Glomerular visceral epithelial cell (primary cell): ENCODE measurements at regions not wholly inside any gene's neighbourhood (a gene's known extent, or its start where the extent isn't known, plus 50 kb on each side); places are given as distances from the start of the nearest gene placed in this dataset.
"Not testable (repeated sequence)": the region's sequence is repeated elsewhere in the genome, so short reads cannot be mapped to it uniquely, and the experiment has no call there.

Source experiments
- DNase-seq: peaks from one replicate; pipeline ENCODE4 v3.0.0-alpha.2; 2016; ENCODE audit errors: extremely low spot score

GRCh38 chr21:5065240-5066211, 5455.9 kb upstream of the TPTE start:
- DNase-seq, result not testable (repeated sequence)

GRCh38 chr21:5066682-5067251, 5454.6 kb upstream of the TPTE start:
- DNase-seq, result not testable (repeated sequence)

- DNase-seq, result not testable (repeated sequence)
Observed at GRCh38 chr21:5067326-5068048, 5453.9 kb upstream of the TPTE start.

GRCh38 chr21:5068649-5069048, 5452.7 kb upstream of the TPTE start:
- not testable (repeated sequence) for DNase-seq

- DNase-seq, result not testable (repeated sequence)
Observed at GRCh38 chr21:5071180-5071579, 5450.2 kb upstream of the TPTE start.

GRCh38 chr21:5076854-5077253, 5444.5 kb upstream of the TPTE start:
- DNase-seq, result not testable (repeated sequence)

GRCh38 chr21:5079361-5079760, 5442.0 kb upstream of the TPTE start:
- not testable (repeated sequence) for DNase-seq

GRCh38 chr21:5080015-5080414, 5441.4 kb upstream of the TPTE start:
- not testable (repeated sequence) for DNase-seq

GRCh38 chr21:5084246-5084645, 5437.1 kb upstream of the TPTE start:
- not testable (repeated sequence) for DNase-seq

GRCh38 chr21:5085456-5085855, 5435.9 kb upstream of the TPTE start:
- DNase-seq, result not testable (repeated sequence)

GRCh38 chr21:5086416-5086815, 5435.0 kb upstream of the TPTE start:
- not testable (repeated sequence) for DNase-seq

- DNase-seq, result not testable (repeated sequence)
Observed at GRCh38 chr21:5088820-5089219, 5432.6 kb upstream of the TPTE start.

GRCh38 chr21:5089399-5090089, 5431.8 kb upstream of the TPTE start:
- DNase-seq, result not testable (repeated sequence)

- not testable (repeated sequence) for DNase-seq
Observed at GRCh38 chr21:5090132-5091079, 5431.0 kb upstream of the TPTE start.

- DNase-seq, result not testable (repeated sequence)
Observed at GRCh38 chr21:5091274-5091673, 5430.1 kb upstream of the TPTE start.

- not testable (repeated sequence) for DNase-seq
Observed at GRCh38 chr21:5095628-5096027, 5425.8 kb upstream of the TPTE start.

- DNase-seq, result not testable (repeated sequence)
Observed at GRCh38 chr21:5098010-5098743, 5423.2 kb upstream of the TPTE start.

- DNase-seq, result not testable (repeated sequence)
Observed at GRCh38 chr21:5100604-5101174, 5420.7 kb upstream of the TPTE start.

- DNase-seq, result not testable (repeated sequence)
Observed at GRCh38 chr21:5101749-5102148, 5419.6 kb upstream of the TPTE start.
